ENCODE measurements at regions not wholly inside any gene's neighbourhood (a gene's known extent, or its start where the extent isn't known, plus 50 kb on each side); places are given as distances from the start of the nearest gene placed in this dataset.

DNA sequence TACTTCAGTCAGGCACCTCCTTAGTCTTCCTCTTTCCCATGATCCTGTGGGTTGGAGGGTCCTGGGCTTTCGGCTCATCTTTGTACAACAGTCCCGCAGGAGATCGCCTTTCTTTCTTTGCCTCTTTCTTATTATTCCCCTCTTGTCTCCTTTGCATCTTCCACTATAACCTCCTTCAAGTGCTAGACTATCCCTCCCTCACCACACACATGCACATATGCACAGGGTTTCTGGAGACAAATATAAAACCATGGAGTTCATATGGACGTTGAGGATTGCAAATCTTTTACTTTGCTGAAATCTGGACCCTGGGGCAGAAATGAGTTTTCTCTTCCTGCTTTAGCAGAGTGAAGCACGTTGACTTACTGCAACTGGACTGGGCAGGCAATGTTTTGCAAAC, 80.3 kb downstream of the TMEM17 start:
- Histone ChIP-seq H2AFZ (ENCODE audit: low read length) (no peak overlapping the region), H3K4me1 (ENCODE audit: control insufficient read depth, extremely low read depth, insufficient read depth, low read length) (no peaks in the 10 kb centered on the region), H3K4me3 (replicated peaks in 1 of 4; ENCODE audit: control extremely low read depth in 1 of 4, insufficient read depth in 1 of 4, low read depth in 3 of 4, low read length in 4 of 4) (no peak overlapping the region), H3K79me2 (ENCODE audit: control insufficient read depth, insufficient read depth, low read length) (no peaks in the 10 kb centered on the region), H3K9me3 (ENCODE audit: control insufficient read depth, insufficient read depth, low read depth, low read length) (no peaks in the 10 kb centered on the region), H3K36me3 (ENCODE audit: control insufficient read depth, insufficient read depth, low read length) (no peaks in the 10 kb centered on the region), H3K27me3 (ENCODE audit: control insufficient read depth, insufficient read depth, low read length) (no peaks in the 10 kb centered on the region), H3K4me2 (ENCODE audit: extremely low read depth, insufficient read depth, low read length) (no peak overlapping the region), H4K20me1 (ENCODE audit: control insufficient read depth, extremely low read depth, insufficient read depth, low read length) (no peaks in the 10 kb centered on the region), H3K27ac (ENCODE audit: insufficient read depth, low read length) (no peak overlapping the region), H3K9ac (ENCODE audit: insufficient read depth, low read length) (no peak overlapping the region)
- TF ChIP-seq, protein P1, sequence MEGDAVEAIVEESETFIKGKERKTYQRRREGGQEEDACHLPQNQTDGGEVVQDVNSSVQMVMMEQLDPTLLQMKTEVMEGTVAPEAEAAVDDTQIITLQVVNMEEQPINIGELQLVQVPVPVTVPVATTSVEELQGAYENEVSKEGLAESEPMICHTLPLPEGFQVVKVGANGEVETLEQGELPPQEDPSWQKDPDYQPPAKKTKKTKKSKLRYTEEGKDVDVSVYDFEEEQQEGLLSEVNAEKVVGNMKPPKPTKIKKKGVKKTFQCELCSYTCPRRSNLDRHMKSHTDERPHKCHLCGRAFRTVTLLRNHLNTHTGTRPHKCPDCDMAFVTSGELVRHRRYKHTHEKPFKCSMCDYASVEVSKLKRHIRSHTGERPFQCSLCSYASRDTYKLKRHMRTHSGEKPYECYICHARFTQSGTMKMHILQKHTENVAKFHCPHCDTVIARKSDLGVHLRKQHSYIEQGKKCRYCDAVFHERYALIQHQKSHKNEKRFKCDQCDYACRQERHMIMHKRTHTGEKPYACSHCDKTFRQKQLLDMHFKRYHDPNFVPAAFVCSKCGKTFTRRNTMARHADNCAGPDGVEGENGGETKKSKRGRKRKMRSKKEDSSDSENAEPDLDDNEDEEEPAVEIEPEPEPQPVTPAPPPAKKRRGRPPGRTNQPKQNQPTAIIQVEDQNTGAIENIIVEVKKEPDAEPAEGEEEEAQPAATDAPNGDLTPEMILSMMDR (conservative IDR thresholded peaks at IDR 0.05 in 1 of 2, IDR thresholded peaks at IDR 0.05 in 1 of 2; ENCODE audit: low read depth in 1 of 2, low read length in 2 of 2), result no peak
- no peak for TF ChIP-seq EZH2 (IDR thresholded peaks at IDR 0.05; ENCODE audit: low read length, missing control alignments)
- no peak for DNase-seq (ENCODE audit: low read depth in 2 of 2)

DNA sequence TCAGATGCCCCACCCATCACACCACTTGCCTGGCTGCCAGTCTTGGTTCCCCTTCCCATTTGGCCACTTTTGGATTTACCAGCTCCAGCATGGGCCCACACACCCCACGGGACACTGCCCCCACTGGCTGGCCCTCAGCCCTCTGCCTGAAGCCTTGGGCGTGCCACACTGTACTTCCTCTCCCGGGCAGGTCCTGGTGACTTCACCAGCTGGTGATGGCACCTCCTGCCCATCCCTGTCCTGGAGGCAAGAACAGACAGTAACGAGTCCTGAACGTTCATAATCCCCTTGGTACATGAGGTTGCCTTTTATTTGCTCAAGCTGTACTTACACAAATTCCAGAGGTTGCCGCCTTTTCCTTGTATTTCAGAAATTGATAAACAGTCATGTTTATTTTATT, 81.1 kb downstream of the TMEM17 start:
- H3K27me3 ChIP-seq (ENCODE audit: control insufficient read depth, insufficient read depth, low read length), result no peaks in the 10 kb centered on the region
- H3K79me2 ChIP-seq (ENCODE audit: control insufficient read depth, insufficient read depth, low read length), result no peaks in the 10 kb centered on the region
- no peak overlapping the region for H3K4me2 ChIP-seq (ENCODE audit: extremely low read depth, insufficient read depth, low read length)
- no peaks in the 10 kb centered on the region for H3K4me1 ChIP-seq (ENCODE audit: control insufficient read depth, extremely low read depth, insufficient read depth, low read length)
- TF ChIP-seq, protein P1 (conservative IDR thresholded peaks at IDR 0.05 in 1 of 2, IDR thresholded peaks at IDR 0.05 in 1 of 2; ENCODE audit: low read depth in 1 of 2, low read length in 2 of 2), result no peak
- no peak for TF ChIP-seq EZH2 (IDR thresholded peaks at IDR 0.05; ENCODE audit: low read length, missing control alignments)
- no peak for DNase-seq (ENCODE audit: low read depth in 2 of 2)
- H3K9ac ChIP-seq (ENCODE audit: insufficient read depth, low read length), result no peak overlapping the region
- H3K4me3 ChIP-seq (replicated peaks in 1 of 4; ENCODE audit: control extremely low read depth in 1 of 4, insufficient read depth in 1 of 4, low read depth in 3 of 4, low read length in 4 of 4), result no peak overlapping the region
- H3K27ac ChIP-seq (ENCODE audit: insufficient read depth, low read length), result no peak overlapping the region
- H3K36me3 ChIP-seq (ENCODE audit: control insufficient read depth, insufficient read depth, low read length), result no peaks in the 10 kb centered on the region
- H3K9me3 ChIP-seq (ENCODE audit: control insufficient read depth, insufficient read depth, low read depth, low read length), result no peaks in the 10 kb centered on the region
- no peak overlapping the region for H2AFZ ChIP-seq (ENCODE audit: low read length)
- H4K20me1 ChIP-seq (ENCODE audit: control insufficient read depth, extremely low read depth, insufficient read depth, low read length), result no peaks in the 10 kb centered on the region

DNA sequence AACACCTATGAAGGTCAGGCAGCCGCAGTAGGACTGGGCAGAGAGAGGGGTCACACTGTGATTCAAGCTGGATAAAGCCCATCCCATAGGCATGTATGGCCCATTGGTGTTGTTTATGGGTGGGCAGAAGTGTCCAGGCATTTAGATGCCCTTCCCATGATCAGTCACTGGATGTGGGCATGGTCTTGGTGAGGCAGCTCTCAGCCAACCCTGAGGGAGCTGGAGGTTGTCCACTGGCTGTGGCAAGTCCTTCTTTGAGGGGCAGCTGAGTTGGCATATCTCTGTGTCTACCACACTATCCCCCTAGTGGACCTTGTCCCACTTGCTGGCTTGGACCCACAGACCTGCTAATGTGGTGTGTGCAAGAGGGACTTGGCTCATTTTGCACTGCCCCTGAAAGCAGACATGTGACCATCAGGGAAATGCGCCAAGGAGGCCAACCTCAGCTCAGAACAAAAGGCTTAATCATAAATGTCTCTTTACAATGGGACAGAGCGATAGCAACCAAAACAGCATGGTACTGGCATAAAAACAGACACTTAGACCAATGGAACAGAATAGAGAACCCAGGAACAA, 82.0 kb downstream of the TMEM17 start:
- Histone ChIP-seq H3K4me1 (ENCODE audit: control insufficient read depth, extremely low read depth, insufficient read depth, low read length) (no peaks in the 10 kb centered on the region), H2AFZ (ENCODE audit: low read length) (no peak overlapping the region), H3K9ac (ENCODE audit: insufficient read depth, low read length) (no peak overlapping the region), H3K4me3 (replicated peaks in 1 of 4; ENCODE audit: control extremely low read depth in 1 of 4, insufficient read depth in 1 of 4, low read depth in 3 of 4, low read length in 4 of 4) (no peak overlapping the region), H3K4me2 (ENCODE audit: extremely low read depth, insufficient read depth, low read length) (no peak overlapping the region), H3K36me3 (ENCODE audit: control insufficient read depth, insufficient read depth, low read length) (no peaks in the 10 kb centered on the region), H3K27me3 (ENCODE audit: control insufficient read depth, insufficient read depth, low read length) (no peaks in the 10 kb centered on the region), H3K79me2 (ENCODE audit: control insufficient read depth, insufficient read depth, low read length) (no peaks in the 10 kb centered on the region), H3K27ac (ENCODE audit: insufficient read depth, low read length) (no peak overlapping the region), H4K20me1 (ENCODE audit: control insufficient read depth, extremely low read depth, insufficient read depth, low read length) (no peaks in the 10 kb centered on the region), H3K9me3 (ENCODE audit: control insufficient read depth, insufficient read depth, low read depth, low read length) (no peaks in the 10 kb centered on the region)
- no peak for DNase-seq (ENCODE audit: low read depth in 2 of 2)
- TF ChIP-seq EZH2 (IDR thresholded peaks at IDR 0.05; ENCODE audit: low read length, missing control alignments), result no peak
- TF ChIP-seq, protein P1 (conservative IDR thresholded peaks at IDR 0.05 in 1 of 2, IDR thresholded peaks at IDR 0.05 in 1 of 2; ENCODE audit: low read depth in 1 of 2, low read length in 2 of 2), result no peak

Data from fibroblast of lung (primary cell).